PFSK-1 (cell line): ENCODE measurements at regions not wholly inside any gene's neighbourhood (a gene's known extent, or its start where the extent isn't known, plus 50 kb on each side); places are given as distances from the start of the nearest gene placed in this dataset.

Experiments
- FOXP2 ChIP-seq: optimal IDR thresholded peaks from 2 replicates; pipeline ENCODE3; 2011; ENCODE audit warnings: borderline replicate concordance, control low read depth, inconsistent platforms; ENCODE audit not compliant: insufficient read depth; ENCODE audit errors: extremely low read length, extremely low read depth
- POLR2AphosphoS5 ChIP-seq: IDR thresholded peaks from 2 replicates; pipeline ENCODE4 v1.6.1; 2012; ENCODE audit warnings: low read depth, mild to moderate bottlenecking, control low read depth, low read length, moderate library complexity
- SIN3A ChIP-seq: IDR thresholded peaks from 2 replicates; pipeline ENCODE4 v1.6.1; 2012; ENCODE audit warnings: mild to moderate bottlenecking, low read length, moderate library complexity, borderline replicate concordance; ENCODE audit not compliant: insufficient read depth
- TAF1 ChIP-seq: IDR thresholded peaks from 2 replicates; pipeline ENCODE4 v1.6.1; 2012; ENCODE audit warnings: low read length, control low read depth, borderline replicate concordance; ENCODE audit not compliant: insufficient read depth
- TF ChIP-seq, protein P1 (sequence below), 2 experiments: IDR thresholded peaks; 2 replicates each; pipeline versions ENCODE4 v1.6.1 to v1.8.0; 2011 to 2012; ENCODE audit warnings: low read depth in 2 of 2, low read length in 2 of 2, control low read depth in 1 of 2, inconsistent platforms in 1 of 2, mild to moderate bottlenecking in 1 of 2, moderate library complexity in 1 of 2; ENCODE audit not compliant: insufficient read depth in 1 of 2

- no peak for TF ChIP-seq POLR2AphosphoS5
- TF ChIP-seq, protein P1, sequence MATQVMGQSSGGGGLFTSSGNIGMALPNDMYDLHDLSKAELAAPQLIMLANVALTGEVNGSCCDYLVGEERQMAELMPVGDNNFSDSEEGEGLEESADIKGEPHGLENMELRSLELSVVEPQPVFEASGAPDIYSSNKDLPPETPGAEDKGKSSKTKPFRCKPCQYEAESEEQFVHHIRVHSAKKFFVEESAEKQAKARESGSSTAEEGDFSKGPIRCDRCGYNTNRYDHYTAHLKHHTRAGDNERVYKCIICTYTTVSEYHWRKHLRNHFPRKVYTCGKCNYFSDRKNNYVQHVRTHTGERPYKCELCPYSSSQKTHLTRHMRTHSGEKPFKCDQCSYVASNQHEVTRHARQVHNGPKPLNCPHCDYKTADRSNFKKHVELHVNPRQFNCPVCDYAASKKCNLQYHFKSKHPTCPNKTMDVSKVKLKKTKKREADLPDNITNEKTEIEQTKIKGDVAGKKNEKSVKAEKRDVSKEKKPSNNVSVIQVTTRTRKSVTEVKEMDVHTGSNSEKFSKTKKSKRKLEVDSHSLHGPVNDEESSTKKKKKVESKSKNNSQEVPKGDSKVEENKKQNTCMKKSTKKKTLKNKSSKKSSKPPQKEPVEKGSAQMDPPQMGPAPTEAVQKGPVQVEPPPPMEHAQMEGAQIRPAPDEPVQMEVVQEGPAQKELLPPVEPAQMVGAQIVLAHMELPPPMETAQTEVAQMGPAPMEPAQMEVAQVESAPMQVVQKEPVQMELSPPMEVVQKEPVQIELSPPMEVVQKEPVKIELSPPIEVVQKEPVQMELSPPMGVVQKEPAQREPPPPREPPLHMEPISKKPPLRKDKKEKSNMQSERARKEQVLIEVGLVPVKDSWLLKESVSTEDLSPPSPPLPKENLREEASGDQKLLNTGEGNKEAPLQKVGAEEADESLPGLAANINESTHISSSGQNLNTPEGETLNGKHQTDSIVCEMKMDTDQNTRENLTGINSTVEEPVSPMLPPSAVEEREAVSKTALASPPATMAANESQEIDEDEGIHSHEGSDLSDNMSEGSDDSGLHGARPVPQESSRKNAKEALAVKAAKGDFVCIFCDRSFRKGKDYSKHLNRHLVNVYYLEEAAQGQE (IDR thresholded peaks at IDR 0.05; ENCODE audit: insufficient read depth in 1 of 2, low read depth in 2 of 2, low read length in 2 of 2) = no peak
These were observed 175.8 kb upstream of the HMGA2 start for GRCh38 chr12:65648461-65648860.

DNA sequence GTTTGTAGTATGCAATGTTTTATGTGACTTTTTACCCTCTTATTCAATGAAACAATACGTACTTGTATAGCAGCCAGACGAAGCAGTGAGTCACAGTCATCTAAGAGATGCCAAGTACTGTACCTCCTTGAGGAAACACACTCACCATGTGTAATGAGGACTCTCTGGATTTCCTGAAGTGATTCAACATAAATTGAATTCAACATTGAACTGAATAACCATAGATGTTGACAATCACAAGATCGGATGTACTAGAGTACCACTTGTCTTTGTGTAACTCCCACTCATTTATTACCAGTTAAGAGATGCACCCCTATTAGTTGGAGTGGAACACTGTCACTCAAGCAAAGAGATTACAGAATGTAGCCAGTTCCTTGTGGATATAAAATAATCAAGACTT lies 175.2 kb upstream of the HMGA2 start:
- TF ChIP-seq SIN3A = peak; percentile 49; the same call in 1 of the 2 replicates
- TF ChIP-seq, protein P1 (IDR thresholded peaks at IDR 0.05; ENCODE audit: insufficient read depth in 1 of 2, low read depth in 2 of 2, low read length in 2 of 2) = no peak
- no peak for TF ChIP-seq POLR2AphosphoS5

DNA sequence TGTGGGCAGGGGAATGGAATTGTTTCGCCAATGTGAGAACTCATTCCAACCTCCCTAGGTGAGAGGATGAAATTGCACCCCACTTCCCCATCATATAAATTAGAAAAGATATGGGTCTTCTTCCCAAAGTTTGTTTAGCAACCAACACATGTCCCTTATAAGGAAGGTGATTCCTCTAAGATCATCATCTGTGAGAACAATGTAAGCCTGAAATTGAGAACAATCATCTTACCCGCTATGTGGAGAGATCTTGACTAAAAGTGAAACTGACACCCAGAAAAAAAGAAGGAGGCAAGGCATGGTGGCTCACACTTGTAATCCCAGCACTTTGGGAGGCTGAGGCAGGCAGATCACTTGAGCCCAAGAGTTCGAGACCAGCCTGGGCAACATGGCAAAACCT lies 173.2 kb upstream of the HMGA2 start:
- TF ChIP-seq TAF1 (no peak), POLR2AphosphoS5 (no peak), SIN3A (no peak), FOXP2 (no peak)
- TF ChIP-seq, protein P1 (IDR thresholded peaks at IDR 0.05; ENCODE audit: insufficient read depth in 1 of 2, low read depth in 2 of 2, low read length in 2 of 2) = no peak

DNA sequence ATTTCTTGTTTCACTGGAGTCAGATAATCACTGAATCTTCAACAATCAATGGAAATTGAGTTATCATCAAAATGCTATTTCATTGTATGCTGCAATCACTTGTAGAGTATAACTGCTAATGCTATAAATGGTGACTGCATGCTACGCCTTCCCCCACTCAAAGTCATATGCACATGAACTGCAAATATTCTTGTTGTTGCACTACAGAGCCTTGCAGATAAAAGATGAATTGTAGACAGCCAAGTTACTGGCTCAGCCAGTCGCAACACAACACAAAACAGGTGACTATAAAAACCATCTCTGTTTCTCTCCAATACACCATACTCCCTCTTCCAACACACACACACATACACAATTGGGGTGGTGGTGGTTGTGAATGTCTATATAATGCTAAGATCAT lies 171.0 kb upstream of the HMGA2 start:
- TF ChIP-seq SIN3A (no peak), FOXP2 (no peak), POLR2AphosphoS5 (no peak), TAF1 (no peak)

- TF ChIP-seq FOXP2 = no peak
- TF ChIP-seq POLR2AphosphoS5 = no peak
- TF ChIP-seq, protein P1 (IDR thresholded peaks at IDR 0.05; ENCODE audit: insufficient read depth in 1 of 2, low read depth in 2 of 2, low read length in 2 of 2) = no peak
- TF ChIP-seq TAF1 = no peak
- TF ChIP-seq SIN3A = no peak
These were observed 170.2 kb upstream of the HMGA2 start for GRCh38 chr12:65653946-65654629.
